ACC112 (cell line): ENCODE measurements at regions not wholly inside any gene's neighbourhood (a gene's known extent, or its start where the extent isn't known, plus 50 kb on each side); places are given as distances from the start of the nearest gene placed in this dataset.
"Not testable (repeated sequence)": the region's sequence is repeated elsewhere in the genome, so short reads cannot be mapped to it uniquely, and the experiment has no call there.

Experiments
- H2AFZ ChIP-seq: fragments of 200-600 bp; sonication (generic); one replicate; pipeline ENCODE4 v1.6.0; 2017; ENCODE audit warnings: antibody characterized with exemption, low read length; ENCODE audit not compliant: unreplicated experiment
- H3K27ac ChIP-seq: fragments of 200-600 bp; sonication (generic); 2 replicates; pipeline ENCODE4 v1.5.1; 2014; ENCODE audit warnings: low read depth, mild to moderate bottlenecking, antibody characterized with exemption, low read length, moderate library complexity
- H3K27me3 ChIP-seq: fragments of 200-600 bp; sonication (generic); 2 replicates; pipeline ENCODE4 v1.6.1; 2014; ENCODE audit warnings: mild to moderate bottlenecking, antibody characterized with exemption, low read length, moderate library complexity, mixed read lengths; ENCODE audit not compliant: insufficient read depth
- H3K36me3 ChIP-seq: fragments of 200-600 bp; sonication (generic); 2 replicates; pipeline ENCODE4 v1.6.1; 2016; ENCODE audit warnings: mild to moderate bottlenecking, antibody characterized with exemption, low read length, moderate library complexity, mixed read lengths; ENCODE audit not compliant: insufficient read depth
- H3K4me1 ChIP-seq: fragments of 200-600 bp; sonication (generic); one replicate; pipeline ENCODE4 v1.6.1; 2016; ENCODE audit warnings: low read length, mixed read lengths; ENCODE audit not compliant: insufficient read depth, unreplicated experiment, control insufficient read depth
- H3K4me3 ChIP-seq: fragments of 200-600 bp; sonication (generic); 2 replicates; pipeline ENCODE4 v1.5.1; 2014; ENCODE audit warnings: mild to moderate bottlenecking, low read depth, low read length
- H3K79me2 ChIP-seq: fragments of 200-600 bp; sonication (generic); one replicate; pipeline ENCODE4 v1.6.0; 2016; ENCODE audit warnings: low read length; ENCODE audit not compliant: control insufficient read depth, unreplicated experiment, insufficient read depth

DNA sequence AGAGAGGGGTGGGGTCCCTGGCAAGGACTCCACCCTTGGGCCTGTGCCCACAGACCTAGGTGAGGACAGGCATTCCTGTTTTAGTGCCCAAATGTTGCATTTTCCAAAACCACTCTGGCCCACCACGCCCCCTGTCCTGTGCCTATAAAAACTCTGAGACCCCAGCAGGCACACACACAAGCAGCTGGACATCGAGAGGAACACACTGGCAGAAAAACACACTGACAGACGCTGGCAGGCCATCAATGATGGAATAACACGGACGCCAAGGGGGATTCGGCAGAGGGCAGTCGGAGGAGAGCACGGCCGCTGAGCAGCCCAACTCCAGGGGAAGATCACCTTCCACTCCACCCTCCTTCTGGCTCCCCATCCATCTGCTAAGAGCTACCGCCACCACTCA, 386.9 kb upstream of the AUTS2 start:
- Histone ChIP-seq H3K27ac (no peak overlapping the region), H3K4me3 (no peak overlapping the region), H3K36me3 (no peaks in the 10 kb centered on the region), H2AFZ (no peak overlapping the region), H3K27me3 (no peaks in the 10 kb centered on the region), H3K4me1 (no peaks in the 10 kb centered on the region), H3K79me2 (no peaks in the 10 kb centered on the region)

DNA sequence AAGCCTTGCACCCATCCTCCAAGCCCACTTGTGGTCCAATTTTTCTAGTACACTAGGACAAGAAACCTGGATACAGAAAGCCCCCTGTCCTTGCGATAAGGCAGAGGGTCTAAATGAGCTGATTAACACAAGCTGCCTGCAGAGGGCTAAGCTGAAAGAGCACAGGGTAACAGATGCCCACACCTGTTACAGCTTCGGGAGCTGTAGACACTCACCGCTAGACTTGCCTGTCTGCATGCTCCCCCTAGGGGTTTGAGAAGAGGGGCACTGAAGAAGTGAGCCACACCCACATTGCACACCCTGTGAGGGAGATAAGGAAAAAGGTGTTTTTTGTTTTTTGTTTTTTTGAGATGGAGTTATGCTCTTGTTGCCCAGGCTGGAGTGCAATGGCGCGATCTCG, 386.5 kb upstream of the AUTS2 start:
- no peak overlapping the region for H2AFZ ChIP-seq
- H3K4me1 ChIP-seq = no peaks in the 10 kb centered on the region
- H3K4me3 ChIP-seq = no peak overlapping the region
- H3K27me3 ChIP-seq = no peaks in the 10 kb centered on the region
- no peak overlapping the region for H3K27ac ChIP-seq
- no peaks in the 10 kb centered on the region for H3K79me2 ChIP-seq
- no peaks in the 10 kb centered on the region for H3K36me3 ChIP-seq

DNA sequence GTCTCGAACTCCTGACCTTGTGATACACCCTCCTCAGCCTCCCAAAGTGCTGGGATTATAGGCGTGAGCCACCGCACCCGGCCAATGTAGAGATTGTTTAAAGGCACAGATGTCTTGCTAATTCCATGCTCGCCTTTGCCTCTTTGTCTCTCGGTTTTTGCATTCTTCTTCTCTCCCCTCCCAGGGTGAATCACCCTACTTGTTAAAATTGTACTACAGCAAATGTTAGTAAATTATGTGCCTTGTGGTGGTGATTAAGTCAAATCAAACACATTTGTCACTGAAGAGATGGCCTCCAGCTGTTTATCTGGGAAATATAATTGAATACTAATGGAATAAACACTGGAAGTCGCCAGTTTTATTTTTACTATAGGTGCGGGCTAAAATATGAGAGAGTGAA, 384.4 kb upstream of the AUTS2 start:
- H3K4me1 ChIP-seq = no peaks in the 10 kb centered on the region
- no peak overlapping the region for H3K27ac ChIP-seq
- H3K79me2 ChIP-seq = no peaks in the 10 kb centered on the region
- H3K27me3 ChIP-seq = no peaks in the 10 kb centered on the region
- no peaks in the 10 kb centered on the region for H3K36me3 ChIP-seq
- no peak overlapping the region for H3K4me3 ChIP-seq
- no peak overlapping the region for H2AFZ ChIP-seq

DNA sequence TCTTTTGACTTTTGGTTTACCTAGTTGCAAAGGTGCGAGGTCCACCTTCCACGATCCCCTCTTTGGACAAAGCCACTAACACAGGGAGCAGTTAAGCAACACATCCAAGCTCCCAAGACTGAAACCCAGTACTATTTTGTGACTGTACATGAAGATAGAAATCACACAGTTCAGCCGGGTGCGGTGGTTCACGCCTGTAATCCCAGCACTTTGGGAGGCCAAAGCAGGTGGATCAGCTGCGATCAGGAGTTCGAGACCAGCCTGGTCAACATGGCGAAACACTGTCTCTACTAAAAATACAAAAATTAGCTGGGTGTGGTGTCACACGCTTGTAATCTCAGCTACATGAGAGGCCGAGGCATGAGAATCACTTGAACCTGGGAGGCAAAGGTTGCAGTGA, 382.8 kb upstream of the AUTS2 start:
- not testable (repeated sequence) for H3K79me2 ChIP-seq, H3K27me3 ChIP-seq, H3K27ac ChIP-seq, H3K4me3 ChIP-seq, H3K36me3 ChIP-seq, H2AFZ ChIP-seq, H3K4me1 ChIP-seq

DNA sequence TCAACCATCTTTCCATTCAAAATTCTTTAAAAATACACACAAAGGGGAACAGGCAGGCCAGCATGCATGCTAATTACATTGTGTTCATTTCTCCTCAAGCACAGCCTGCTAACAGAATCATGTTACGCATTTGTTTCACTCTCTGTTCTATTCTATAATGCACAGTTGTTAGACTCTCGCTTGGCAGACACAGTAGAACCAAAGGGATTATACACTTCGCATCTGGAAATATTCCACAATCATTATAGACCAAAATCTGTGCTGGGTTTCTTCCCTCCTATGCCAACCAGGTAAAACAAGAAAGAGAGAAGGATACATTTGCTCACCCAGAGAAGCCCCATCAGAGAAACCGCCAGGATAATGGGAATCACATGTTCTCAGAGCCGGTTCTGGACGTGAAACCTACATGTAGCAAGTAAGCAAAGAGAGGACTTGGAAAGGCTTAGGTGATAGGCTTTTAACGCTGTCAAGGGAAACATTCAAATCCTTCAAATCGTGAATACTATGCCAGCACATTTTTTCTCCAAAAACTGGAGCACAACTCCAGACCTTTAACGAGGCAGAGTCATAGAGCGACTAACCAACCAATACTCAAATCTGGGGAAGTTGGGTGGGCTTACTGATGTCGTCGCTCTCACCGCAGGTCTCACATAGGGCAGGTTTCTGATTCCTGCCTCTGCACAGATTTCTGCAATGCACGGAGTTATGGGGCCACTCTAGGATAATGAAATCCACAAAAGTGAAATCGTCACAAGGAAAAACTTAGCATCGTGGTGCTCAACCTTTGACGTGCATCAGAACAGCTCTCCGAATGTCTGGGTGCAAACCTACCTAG, 380.5 kb upstream of the AUTS2 start:
- H3K4me1 ChIP-seq = no peaks in the 10 kb centered on the region
- no peaks in the 10 kb centered on the region for H3K27me3 ChIP-seq

DNA sequence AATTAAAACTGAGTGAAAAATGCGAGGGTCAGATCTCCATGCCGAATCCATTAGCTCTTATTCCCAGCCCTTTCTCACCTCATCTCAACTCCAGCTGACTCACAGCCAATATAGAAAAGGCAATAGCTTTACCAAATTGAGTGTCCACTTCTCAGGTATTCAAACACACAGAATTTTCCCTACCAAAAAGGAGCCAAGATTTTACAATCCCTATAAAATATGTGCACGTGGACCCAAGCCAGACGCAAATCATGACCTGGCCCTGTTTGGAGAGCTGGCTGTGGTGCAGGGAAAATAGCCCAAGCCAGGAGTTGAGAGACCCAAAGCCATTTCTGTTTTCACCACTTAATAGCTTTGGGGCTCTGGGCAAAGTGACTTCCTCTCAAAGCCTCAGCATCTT, 379.7 kb upstream of the AUTS2 start:
- Histone ChIP-seq H3K36me3 (no peaks in the 10 kb centered on the region), H2AFZ (no peak overlapping the region), H3K27ac (no peak overlapping the region), H3K4me3 (no peak overlapping the region), H3K4me1 (no peaks in the 10 kb centered on the region), H3K27me3 (no peaks in the 10 kb centered on the region), H3K79me2 (no peaks in the 10 kb centered on the region)

More for the DNA sequence above, 380.5 kb upstream of the AUTS2 start:
- Histone ChIP-seq H3K27ac (no peak overlapping the region), H3K79me2 (no peaks in the 10 kb centered on the region), H3K36me3 (no peaks in the 10 kb centered on the region), H3K4me3 (no peak overlapping the region), H2AFZ (no peak overlapping the region)

DNA sequence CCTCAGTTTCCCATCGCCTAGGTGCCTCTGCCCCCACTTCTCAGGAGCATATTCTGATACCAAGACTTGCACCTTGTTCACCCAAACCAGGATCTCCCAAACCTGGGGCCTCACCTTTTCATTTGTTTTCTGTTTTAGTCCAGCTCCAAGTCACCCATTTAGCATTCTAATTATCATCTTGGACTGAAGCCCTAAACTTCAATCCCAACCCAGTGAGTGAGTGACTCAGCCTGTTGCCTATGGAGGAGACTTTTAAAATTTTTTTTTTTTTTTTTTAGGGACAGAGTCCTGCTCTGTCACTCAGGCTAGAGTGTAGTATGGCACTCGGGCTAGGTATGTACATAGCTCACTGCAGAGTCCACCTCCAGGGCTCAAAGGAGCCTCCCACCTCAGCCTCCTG, 378.9 kb upstream of the AUTS2 start:
- Histone ChIP-seq H3K27ac (no peak overlapping the region), H3K27me3 (no peaks in the 10 kb centered on the region), H3K36me3 (no peaks in the 10 kb centered on the region), H2AFZ (no peak overlapping the region), H3K4me1 (no peaks in the 10 kb centered on the region), H3K79me2 (no peaks in the 10 kb centered on the region), H3K4me3 (no peak overlapping the region)

DNA sequence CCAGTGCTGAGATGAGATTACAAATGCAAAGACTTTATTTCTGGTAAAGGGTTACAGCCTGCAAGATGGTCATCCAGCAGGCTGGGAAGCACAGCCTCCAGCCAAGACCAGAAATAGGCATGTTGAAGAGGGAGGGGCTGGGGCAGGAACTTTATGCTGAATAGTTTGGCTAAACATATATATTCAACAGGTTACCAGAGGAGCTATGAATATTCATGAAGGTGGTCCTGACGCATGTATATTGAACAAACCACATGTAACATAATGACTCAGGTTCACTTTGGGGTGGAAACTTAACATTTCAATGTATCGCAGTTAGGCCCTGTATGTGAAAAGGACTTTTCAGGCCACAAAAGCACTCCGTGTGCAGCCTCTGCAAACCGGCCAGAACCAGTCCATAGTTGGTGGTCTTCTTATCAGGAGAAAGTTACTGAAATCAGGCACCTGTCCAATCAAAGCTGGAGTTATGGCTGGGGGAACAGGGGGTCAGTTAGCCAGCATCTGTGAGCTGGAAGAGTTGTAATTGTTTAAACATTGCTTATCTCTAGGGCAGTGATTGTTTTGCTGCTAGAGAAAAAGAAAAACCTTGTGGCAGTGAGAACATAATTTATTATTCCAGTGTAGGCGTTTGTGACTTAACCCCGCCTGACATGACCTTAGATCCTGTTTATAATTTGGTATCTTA, 372.9 kb upstream of the AUTS2 start:
- no peak overlapping the region for H3K4me3 ChIP-seq
- H3K27ac ChIP-seq = no peak overlapping the region
- H3K36me3 ChIP-seq = no peaks in the 10 kb centered on the region
- no peaks in the 10 kb centered on the region for H3K79me2 ChIP-seq
- H3K4me1 ChIP-seq = no peaks in the 10 kb centered on the region
- no peaks in the 10 kb centered on the region for H3K27me3 ChIP-seq
- H2AFZ ChIP-seq = no peak overlapping the region

DNA sequence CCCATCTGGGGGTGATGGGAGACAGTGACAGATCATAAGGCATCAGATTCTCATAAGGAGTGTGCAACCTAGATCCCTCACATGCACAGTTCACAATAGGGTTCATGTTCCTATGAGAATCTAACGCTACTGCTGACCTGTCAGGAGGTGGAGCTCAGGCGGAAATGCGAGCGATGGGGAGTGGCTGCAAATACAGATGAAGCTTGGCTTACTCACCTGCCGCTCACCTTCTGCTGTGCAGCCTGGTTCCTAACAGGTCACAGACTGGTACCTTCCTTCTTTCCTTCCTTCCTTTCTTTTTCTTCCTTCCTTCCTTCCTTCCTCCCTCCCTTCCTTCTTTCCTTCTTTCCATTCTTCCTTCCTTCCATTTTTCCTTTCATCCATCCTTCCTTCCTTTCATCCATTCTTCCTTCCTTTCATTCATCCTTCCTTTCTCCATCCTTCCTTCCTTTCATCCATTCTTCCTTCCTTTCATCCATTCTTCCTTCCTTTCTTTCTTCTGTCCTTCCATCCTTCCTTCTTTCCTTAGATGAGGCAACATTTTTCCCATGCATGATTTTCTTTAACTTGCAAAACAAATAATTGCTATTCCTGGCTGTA, 370.0 kb upstream of the AUTS2 start:
- H3K27ac ChIP-seq = no peak overlapping the region
- H3K36me3 ChIP-seq = no peaks in the 10 kb centered on the region
- no peaks in the 10 kb centered on the region for H3K79me2 ChIP-seq
- H2AFZ ChIP-seq = no peak overlapping the region
- no peaks in the 10 kb centered on the region for H3K27me3 ChIP-seq
- H3K4me1 ChIP-seq = no peaks in the 10 kb centered on the region
- H3K4me3 ChIP-seq = no peak overlapping the region

DNA sequence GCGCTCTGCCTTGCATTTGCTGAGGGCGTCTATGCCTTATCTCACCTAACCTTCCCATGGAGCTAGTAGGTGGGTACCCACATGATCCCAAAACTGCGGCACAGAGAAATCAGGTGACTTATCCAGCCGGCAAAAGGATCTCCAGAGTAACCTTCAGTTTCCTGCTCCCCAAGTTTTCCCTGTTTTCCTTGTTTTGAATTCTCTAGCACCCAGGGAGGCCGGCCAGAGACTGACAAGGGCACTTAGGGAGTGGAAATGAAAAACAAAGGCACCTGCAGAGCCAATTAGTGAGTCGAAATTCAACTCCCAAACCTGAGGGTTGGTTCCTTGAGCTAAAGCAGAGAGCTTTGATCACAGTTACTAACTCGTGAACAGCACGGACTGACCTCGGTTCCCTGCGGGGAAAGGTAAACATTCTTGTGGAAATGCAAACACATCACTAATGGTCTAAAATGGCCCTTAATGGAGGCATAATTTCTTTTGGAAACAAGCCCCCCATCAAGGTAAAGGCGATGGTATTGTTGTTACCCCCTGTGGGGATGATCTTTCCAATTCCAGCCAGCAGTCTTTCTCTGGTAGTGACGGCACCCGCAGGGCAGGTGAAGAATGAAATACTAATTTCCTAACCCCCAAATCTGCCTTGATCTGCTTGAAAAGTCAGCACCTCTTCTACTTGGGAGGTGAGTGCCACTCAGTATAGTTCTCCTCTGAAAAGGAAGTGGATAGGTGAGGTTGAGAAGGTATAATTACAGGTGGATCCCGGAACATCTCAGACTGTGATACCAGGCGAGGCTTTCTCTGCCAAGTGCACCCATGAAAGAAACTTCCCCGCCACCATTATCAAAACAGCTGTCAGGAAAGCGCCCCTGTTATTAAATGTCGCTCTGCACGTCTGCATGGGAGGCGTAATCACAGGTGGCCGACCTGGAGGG, 365.6 kb upstream of the AUTS2 start:
- Histone ChIP-seq H3K4me3 (no peak overlapping the region), H3K79me2 (no peaks in the 10 kb centered on the region), H3K27me3 (no peaks in the 10 kb centered on the region), H3K27ac (no peak overlapping the region), H3K36me3 (no peaks in the 10 kb centered on the region), H2AFZ (no peak overlapping the region), H3K4me1 (no peaks in the 10 kb centered on the region)
